HG02840 (cell line): ENCODE measurements at regions not wholly inside any gene's neighbourhood (a gene's known extent, or its start where the extent isn't known, plus 50 kb on each side); places are given as distances from the start of the nearest gene placed in this dataset.
A peak's percentile ranks its signal among the peaks of the same experiment; 100 is the strongest.

ENCODE experiments used
- ATAC-seq: cut with Tn5 transposase; IDR thresholded peaks from one replicate; pipeline ENCODE4 v1.9.1; 2021; ENCODE audit warnings: mild to moderate bottlenecking, moderate library complexity, moderate number of reproducible peaks; ENCODE audit not compliant: unreplicated experiment, low FRiP score

DNA sequence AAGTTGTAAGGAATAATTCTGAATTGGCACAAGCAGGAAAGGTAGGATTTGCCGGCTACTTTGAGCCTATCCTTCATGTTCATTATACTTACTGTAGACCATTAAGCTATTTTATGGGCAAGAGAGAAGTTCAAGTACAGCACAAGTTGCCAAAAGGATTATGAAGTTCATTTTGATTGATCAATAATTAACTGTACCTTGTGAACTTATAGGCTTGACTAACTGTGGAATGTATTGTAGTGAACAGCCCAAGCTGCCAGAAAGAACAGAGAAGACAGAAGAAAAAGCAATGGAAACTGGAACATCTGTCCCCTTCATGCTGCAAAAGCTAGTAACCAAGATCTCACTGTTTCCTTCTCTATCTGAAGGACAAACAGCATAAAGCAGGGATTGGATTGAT lies 810.1 kb upstream of the ZEB2 start:
- no peak for ATAC-seq

DNA sequence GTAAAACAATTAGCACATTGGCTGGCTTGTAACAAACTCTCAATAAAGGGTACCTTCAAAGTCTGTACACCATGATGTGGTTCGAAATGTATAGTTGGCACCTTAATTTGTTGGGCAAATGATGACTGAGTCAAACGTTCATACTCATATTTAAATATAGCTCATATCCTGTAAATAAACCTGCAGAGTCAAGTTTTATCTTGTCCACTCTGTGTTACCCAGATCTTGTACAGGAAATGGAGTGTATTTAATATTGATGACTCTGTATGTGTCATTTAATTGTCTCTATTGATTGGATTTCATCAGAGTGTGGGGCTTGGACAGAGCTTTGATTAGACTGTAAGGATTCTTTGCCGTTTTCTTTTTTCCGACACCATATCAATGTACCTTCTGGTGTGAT lies 805.6 kb upstream of the ZEB2 start:
- ATAC-seq, result no peak

DNA sequence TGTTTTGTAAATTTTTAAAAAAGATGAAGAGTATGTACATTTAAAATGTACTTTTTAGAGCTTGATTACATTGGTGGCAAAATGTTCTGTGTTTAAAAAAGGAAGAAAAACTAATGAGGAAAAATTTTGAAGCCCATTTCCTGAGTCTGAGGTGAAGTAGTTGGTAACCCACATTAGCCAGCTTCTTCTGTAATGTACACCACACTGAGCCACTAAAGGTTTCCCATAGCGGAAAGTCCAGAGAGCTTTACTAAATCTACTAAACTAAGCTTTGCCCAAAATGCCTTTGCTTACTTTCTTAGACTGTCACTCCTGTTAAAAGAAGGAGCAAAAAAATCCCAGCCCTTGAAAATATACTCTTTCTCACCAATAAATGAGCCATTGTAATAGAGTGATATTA lies 804.8 kb upstream of the ZEB2 start:
- ATAC-seq, result no peak

DNA sequence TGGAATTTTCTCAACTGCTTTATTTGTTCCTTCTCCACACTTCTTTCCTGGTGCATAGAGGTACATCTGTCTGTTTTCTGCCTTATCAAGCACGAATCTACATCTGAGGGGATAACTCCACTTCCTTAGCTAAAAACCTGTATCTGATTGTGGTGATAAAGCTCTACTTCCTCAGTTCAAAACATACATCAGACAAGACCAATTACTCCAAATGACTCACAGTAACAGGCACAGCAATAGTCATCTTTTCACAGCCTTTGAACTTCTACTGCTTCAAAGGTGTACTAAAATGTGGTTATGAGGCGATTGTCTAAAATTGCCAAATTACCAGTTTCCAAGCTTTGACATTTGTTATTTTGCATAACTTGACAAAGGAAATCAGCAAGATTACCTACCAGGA lies 803.6 kb upstream of the ZEB2 start:
- ATAC-seq, result no peak

DNA sequence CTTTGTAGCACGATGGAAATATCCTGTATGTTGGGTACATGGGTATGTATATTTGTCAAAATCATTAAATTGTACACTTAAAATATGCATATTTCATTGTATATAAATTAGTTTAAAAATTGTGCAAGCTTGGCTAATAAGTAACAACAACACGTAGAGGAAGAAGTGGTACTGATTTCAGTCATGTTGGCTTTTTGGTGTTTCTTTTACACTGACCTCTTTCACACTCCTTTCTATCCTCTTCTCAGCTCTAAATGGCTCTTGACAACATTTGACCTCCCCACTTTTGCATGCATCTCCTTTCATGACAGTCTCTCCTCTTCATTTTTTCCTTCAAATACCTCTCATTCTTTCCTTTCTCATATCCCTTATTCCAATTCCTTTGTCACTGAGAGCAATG lies 801.4 kb upstream of the ZEB2 start:
- ATAC-seq, result peak; percentile 59

DNA sequence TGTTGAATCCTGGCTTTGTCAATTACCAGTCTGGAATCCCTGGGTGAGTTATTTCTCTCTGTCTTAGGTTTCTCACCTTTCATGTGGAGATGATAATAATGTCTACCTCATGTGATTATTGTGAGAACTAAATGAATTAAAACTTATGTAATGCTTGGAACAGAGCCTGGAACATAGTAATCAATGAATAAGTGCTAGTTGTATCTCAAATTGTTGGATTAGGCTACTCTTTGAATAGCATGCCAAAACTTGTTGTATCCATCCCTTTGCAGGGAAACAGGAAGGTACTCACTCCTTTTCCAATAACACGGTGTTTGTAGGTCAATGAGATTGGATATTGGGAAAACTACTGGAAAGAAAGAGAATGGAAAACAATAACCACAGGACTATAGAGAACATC lies 796.6 kb upstream of the ZEB2 start:
- ATAC-seq, result no peak

DNA sequence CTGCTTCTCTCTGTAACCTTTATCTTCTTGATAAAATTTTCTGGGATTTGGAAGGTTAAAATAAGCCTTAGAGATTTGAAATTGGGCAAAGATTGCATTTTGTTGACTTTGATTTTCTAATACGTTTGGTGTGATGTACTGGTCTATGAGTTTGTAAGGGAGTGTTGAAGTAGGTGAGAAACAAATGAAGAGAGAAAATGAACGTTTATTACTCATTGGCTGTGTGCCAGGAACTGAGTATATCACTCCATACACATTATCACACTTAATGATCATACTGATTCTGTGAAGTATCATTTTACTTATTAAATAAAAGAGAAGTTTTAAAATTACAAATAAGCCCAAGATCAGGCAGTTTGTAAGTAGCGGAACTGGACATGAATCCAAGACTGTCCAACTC lies 795.1 kb upstream of the ZEB2 start:
- no peak for ATAC-seq

DNA sequence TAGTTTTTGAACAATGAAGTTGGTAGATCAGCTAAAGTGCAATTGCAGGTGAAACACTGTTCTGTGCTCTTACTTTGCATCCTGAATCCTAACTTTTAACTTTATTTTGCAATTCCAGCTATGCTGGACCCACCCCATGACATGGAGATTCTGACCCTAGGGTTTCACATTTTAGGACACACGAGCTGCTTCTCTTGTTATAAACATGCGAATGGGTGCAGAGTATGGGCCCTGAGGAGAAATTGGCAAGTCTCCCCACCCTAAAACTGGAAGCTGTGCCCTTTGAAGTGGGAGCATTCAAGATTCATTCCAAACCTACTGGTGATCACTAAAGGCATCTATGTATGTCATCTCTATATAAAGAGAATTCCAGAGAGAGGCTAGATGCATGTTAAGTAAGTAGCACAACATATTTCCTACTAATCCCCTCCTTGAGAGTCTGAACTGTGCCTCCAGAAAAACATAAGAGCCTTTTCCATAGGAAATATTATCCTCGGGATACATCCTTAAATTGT lies 794.3 kb upstream of the ZEB2 start:
- ATAC-seq, result no peak

DNA sequence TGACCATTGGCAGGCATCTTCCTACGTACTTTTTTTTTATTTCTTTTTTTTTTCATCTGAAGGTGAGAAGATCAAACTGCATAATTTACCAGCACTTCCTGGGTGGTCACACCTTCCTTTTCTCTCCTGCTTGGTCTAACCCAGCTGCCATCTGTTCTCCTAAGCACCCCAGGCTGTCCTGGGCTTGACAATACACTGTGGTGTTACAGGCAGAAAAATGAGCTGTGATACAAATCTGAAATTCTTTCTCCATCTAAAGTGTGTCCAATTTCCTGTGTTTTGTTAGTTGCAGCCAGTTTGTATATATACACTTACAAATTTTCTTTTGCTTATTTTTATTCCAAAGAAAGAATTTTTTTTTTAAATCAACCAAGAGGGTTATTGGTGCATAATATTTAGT lies 786.0 kb upstream of the ZEB2 start:
- no peak for ATAC-seq

DNA sequence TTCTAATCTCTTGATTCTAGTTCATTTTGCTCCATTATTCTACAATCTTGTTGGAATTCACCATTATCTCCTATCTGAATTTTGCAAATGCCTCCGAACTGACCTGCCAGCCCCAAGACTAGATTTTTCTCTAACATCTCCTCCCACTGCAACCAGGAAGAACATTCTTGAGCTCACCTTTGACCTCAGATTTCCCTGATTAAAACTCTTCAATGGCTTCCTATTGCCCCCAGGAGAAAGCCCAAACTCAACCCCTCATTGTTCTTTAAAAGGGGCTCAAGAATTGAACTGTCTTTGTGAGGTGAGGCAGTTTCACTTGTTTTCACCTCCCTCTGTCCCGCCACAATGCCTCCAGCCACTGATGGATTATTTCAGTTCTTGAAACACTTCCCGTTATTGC lies 784.6 kb upstream of the ZEB2 start:
- ATAC-seq, result no peak

DNA sequence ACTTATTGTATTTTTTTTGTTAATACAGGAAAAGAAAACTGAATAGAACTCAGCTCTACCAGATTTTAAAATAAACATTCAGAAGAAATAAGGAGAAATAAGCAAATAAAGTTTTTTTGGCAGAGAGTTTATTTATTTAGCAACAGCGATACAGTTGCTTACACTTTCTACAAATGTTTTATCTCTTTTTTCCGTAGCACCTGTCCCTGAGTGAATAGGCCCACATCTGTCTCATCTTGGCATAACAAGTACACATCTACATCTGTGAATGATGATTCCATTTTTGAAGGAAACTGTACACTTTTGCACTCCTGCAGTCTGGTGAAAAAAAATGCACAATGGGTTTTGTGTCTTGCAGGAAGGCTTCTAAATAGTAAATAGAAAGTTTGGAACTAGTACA lies 783.6 kb upstream of the ZEB2 start:
- no peak for ATAC-seq

DNA sequence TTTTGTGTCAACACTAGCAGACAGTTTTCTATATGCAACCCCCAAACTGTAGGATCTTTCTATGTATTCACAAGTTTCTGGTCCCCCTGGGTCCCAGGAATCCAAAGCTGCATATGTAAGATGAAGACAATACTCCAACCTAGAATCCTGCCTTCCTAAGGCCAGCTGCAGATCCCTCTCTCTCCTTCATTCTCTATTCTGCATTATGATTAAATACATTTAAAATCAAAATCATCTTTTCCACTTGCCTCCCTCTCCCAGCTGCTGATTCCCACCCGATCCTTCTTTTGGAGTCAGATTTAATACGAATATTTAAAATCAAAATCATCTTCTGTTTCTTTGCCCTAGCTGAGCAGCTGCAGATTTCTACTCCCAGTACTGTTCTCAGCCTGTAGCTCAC lies 783.0 kb upstream of the ZEB2 start:
- ATAC-seq, result no peak

DNA sequence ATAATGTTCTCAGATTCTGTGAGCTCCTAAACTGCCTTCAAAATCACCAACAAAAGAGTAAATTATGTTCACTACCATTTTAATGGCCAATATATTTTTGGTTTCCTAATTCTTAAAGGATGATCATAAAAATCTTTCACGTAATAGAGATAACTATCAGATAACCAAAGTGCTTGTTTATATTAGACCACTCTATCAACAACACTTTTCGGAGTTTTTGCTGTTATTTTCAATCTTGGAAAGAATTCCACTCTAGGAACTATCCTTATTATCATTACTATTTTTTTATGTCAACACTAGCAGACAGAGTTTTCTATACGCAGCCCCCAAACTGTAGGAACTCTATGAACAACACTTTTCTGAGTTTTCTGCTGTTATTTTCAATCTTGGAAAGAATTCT lies 782.5 kb upstream of the ZEB2 start:
- no peak for ATAC-seq

DNA sequence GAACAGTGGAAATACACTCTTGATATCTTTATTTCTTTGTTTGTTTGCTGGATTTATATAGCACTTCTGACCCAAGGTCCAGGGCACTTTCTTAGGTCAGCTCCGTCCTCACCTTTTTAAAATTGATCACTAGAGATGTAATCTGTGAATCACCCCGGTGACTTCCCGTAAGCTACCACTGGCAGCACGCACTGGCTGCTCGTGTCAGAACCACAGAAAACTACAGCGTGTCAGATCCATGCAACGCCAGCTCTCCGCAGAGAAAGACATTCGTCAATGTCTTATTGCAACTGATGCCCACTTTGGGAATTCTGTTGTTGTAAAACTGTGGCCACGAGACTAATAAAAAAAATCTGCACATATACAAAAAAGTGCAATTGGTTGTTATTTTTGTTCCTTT lies 779.4 kb upstream of the ZEB2 start:
- ATAC-seq, result no peak

DNA sequence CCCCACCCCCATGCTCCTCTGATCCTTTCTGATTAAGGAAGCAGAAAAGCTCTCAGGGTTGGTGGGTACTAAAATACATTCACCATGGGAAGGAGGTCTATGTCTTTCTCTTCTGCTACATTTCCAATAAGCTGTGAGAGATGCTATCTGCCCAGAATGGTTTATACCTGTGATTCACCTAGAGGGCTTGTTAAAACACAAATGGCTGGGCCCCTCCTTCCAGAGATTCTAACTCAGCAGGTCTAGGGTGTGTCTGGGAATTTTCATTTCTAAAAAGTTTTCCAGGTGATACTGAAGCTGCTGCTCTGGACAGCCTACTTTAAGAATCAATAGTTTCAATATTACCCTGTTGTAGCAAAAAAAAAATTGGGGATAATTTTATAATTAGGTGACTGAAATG lies 772.2 kb upstream of the ZEB2 start:
- no peak for ATAC-seq

DNA sequence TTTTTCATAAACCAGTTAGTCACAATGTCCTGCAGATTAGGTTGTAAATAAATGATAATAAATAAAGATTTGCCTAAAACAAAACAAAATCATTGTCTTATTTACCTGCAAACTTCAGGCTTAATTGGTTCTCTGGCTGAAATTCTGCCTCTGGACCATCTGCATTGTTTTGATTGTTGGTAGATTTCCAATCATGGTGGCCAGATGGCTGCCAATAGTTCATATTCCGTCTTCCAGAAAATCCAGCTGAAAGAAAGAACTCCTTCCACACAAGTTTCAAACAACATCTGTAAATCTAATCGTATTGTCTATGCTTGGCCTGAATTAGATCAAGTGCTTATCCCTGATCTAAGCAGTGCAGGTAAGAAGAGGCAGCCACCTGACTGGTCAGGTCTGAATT lies 771.1 kb upstream of the ZEB2 start:
- ATAC-seq, result no peak

DNA sequence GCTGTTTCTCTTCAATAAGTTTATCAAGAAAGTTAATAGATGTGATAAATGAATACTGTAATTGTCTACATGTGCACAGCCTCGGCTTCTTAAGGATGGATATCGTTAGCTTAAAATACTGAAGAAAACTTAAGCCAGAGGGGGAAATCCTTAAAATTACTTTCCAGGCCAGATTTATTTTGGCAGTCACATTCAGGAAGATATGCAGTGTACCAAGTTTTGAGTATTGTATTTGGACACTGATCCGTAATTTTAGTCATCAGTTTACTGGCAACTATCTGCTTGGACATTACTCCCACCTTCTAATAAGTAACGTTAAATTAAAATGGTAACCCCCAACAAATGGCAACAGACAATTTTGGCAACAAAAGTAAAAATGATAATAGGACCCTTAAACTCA lies 770.0 kb upstream of the ZEB2 start:
- no peak for ATAC-seq

DNA sequence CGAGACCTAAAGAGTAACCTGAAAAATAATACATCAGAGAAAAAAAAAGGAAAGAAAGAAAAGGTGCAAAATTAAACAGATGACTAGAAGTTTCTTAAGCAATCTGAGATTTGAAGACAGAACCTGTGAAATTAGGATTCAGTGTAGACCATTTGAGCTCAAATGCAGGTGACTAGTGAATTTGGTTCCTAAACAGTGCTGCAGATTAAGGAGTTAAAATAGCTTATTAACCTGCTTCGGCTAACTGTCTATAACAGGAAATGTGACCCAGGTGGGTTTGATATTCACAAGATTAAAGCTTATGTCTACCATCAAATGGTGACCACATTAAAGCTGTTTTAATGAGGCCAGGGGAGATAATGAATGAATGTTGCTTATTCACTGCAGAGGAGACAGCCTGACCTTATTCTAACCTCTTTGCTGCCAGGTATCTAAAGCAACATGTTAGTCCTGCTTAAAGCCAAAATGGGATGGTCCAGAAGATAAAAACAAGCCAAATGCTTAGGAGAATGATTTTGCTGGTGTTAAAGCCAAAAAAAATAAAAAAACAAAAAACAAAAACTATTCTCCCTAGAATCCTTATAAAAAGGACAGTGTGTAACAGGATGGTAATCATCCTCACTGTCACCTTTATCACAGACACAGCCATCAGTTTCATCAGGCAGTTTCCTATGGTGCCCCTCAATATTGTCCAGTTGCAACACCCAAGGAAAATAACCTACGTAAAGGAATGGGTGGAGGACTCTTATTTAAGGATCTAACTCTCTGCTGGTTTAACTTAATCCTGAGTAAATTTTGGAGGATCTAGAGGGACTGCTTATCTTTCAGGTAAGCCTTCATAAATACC lies 769.0 kb upstream of the ZEB2 start:
- ATAC-seq, result no peak

DNA sequence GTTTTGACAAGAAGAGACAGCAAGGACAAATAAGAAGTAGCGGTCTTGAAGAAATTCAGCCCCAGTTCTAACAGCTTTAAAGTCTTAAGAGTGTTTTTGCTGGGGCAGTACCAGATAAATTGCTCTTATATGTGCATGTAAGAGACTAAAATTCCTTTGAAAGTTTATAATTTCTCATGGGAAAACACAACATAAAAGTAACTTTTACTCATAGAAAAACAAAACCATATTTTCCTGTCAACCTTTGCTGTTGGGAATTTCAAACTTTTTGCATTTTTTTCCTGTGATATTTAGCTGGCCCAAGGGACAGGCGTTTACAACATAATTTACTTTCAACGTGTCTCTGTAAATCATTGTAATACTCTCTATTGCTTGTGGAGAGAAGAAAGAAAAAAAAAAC lies 767.8 kb upstream of the ZEB2 start:
- ATAC-seq, result no peak

DNA sequence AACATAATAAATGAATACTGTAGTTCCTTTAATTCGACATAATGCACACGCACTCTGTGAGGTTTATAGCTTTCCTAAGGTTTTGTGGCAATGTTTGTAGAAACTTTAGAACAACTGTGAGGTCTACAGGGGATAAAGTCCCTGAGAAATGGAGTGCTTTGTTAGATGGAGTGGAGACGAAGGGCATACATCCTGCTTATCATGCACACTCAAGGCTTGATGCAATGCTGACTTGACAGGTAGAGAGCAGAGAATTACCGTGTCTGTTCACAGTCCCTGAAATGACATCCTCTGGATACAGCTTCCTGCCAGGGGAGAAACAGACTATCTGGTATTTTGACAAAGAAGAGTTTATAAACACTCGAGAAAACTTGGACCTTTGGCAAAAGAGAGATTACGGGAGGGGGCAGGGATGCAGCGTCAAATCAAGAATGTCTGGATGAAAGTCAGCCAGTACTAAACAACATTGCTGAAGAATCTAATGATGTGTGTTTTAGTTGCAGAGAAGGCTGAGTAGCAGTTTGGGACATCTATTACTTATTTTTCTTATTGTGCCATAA lies 766.9 kb upstream of the ZEB2 start:
- ATAC-seq, result no peak

DNA sequence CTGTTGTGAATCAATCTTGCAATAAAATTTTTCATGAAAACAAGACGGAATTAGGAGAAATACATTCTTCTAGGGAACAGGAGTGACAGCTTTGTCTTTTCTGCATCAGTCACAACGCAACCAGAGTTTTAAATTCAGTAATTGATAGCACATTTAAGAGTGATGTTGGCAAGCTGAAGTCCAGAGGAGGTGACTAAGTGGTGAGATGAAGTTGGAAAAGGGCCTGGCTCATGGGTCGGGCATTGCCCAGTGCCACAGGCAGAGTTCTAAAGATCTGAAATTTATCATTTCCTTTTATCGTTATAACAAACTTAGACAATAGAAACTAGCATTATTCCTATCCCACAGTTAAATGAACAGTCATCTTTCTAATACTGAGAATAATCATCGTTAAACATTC lies 764.6 kb upstream of the ZEB2 start:
- ATAC-seq, result no peak

DNA sequence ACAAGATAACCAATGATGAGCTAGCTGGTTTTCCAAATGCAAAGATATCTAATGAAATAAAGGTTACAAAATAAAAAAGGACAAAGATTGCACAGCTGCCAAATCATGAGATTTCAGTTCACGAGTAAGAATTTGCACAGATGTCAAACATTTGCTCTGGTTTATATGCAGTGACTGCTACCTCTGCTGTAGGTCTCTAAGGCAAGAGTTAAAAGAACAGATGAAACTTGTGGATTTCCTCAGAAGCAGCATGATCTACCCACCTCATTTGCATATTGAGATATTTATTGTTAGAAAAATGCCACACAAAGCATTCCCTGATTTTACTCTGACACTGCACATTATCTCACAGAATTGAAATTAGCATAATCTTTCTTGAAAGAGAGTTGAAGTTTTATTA lies 763.2 kb upstream of the ZEB2 start:
- ATAC-seq, result no peak
